SK-N-SH treated with all-trans-retinoic acid at 6 μM for 48 hours (cell line): ENCODE measurements at regions not wholly inside any gene's neighbourhood (a gene's known extent, or its start where the extent isn't known, plus 50 kb on each side); places are given as distances from the start of the nearest gene placed in this dataset.
"Not testable (repeated sequence)": the region's sequence is repeated elsewhere in the genome, so short reads cannot be mapped to it uniquely, and the experiment has no call there.

Experiments used
- ATAC-seq: fragments of 200-7000 bp; cut with Tn5 transposase; 3 replicates; pipeline ENCODE4 v1.9.1; 2020; ENCODE audit warnings: mild to moderate bottlenecking, moderate library complexity
- ARNTL ChIP-seq: fragments of 450-650 bp; formaldehyde crosslinking; IDR thresholded peaks from 2 replicates; pipeline ENCODE4 v1.5.0; 2020; ENCODE audit warnings: low read depth, mild to moderate bottlenecking, moderate library complexity, borderline replicate concordance
- BACH2 ChIP-seq: fragments of 250-450 bp; sonication (Bioruptor Pico); IDR thresholded peaks from 2 replicates; pipeline ENCODE4 v1.9.0; 2021; ENCODE audit warnings: mild to moderate bottlenecking, borderline replicate concordance
- CREB5 ChIP-seq: fragments of 250-450 bp; sonication (Bioruptor Pico); IDR thresholded peaks from 2 replicates; pipeline ENCODE4 v1.5.1; 2020; ENCODE audit warnings: low read depth, mild to moderate bottlenecking, moderate library complexity
- CSDC2 ChIP-seq: fragments of 250-450 bp; sonication (Bioruptor Pico); IDR thresholded peaks from 2 replicates; pipeline ENCODE4 v1.5.0; 2020; ENCODE audit warnings: mild to moderate bottlenecking, moderate library complexity
- ESRRG ChIP-seq: fragments of 250-450 bp; sonication (Bioruptor Pico); IDR thresholded peaks from 2 replicates; pipeline ENCODE4 v1.6.1; 2021; ENCODE audit warnings: mild to moderate bottlenecking
- GLIS3 ChIP-seq: fragments of 250-450 bp; sonication (Bioruptor Pico); IDR thresholded peaks from 2 replicates; pipeline ENCODE4 v1.5.0; 2020; ENCODE audit warnings: mild to moderate bottlenecking, moderate library complexity
- ISL1 ChIP-seq: fragments of 250-450 bp; sonication (Bioruptor Pico); IDR thresholded peaks from 2 replicates; pipeline ENCODE4 v2.1.2; 2022; ENCODE audit warnings: mild to moderate bottlenecking, moderate library complexity
- OSR1 ChIP-seq: fragments of 250-450 bp; sonication (Bioruptor Pico); IDR thresholded peaks from 2 replicates; pipeline ENCODE4 v1.8.0; 2022; ENCODE audit warnings: moderate library complexity, mild to moderate bottlenecking, inconsistent platforms
- PATZ1 ChIP-seq: fragments of 250-450 bp; sonication (Bioruptor Pico); IDR thresholded peaks from 2 replicates; pipeline ENCODE4 v1.8.0; 2020; ENCODE audit warnings: mild to moderate bottlenecking, moderate library complexity, borderline replicate concordance
- POU6F1 ChIP-seq: fragments of 250-450 bp; sonication (Bioruptor Pico); IDR thresholded peaks from 2 replicates; pipeline ENCODE4 v1.8.0; 2021; ENCODE audit warnings: low read depth, mild to moderate bottlenecking, moderate library complexity, borderline replicate concordance
- PPARA ChIP-seq: fragments of 250-450 bp; sonication (Bioruptor Pico); IDR thresholded peaks from 2 replicates; pipeline ENCODE4 v1.5.0; 2020; ENCODE audit warnings: mild to moderate bottlenecking, borderline replicate concordance
- RARB ChIP-seq: fragments of 250-450 bp; sonication (Bioruptor Pico); IDR thresholded peaks from 2 replicates; pipeline ENCODE4 v1.8.0; 2021; ENCODE audit warnings: mild to moderate bottlenecking, moderate library complexity
- SNAI2 ChIP-seq: fragments of 250-450 bp; sonication (Bioruptor Pico); IDR thresholded peaks from 2 replicates; pipeline ENCODE4 v1.5.0; 2020; ENCODE audit warnings: mild to moderate bottlenecking, moderate library complexity
- TOX ChIP-seq: fragments of 250-450 bp; sonication (Bioruptor Pico); IDR thresholded peaks from 2 replicates; pipeline ENCODE4 v1.8.0; 2021; ENCODE audit warnings: mild to moderate bottlenecking, moderate library complexity, borderline replicate concordance
- ZFP3 ChIP-seq: fragments of 250-450 bp; sonication (Bioruptor Pico); IDR thresholded peaks from 2 replicates; pipeline ENCODE4 v1.5.0; 2020; ENCODE audit warnings: mild to moderate bottlenecking, moderate library complexity
- ZFP30 ChIP-seq: fragments of 450-650 bp; formaldehyde crosslinking; IDR thresholded peaks from 2 replicates; pipeline ENCODE4 v1.5.0; 2022; ENCODE audit warnings: mild to moderate bottlenecking, moderate library complexity
- ZNF565 ChIP-seq: fragments of 450-650 bp; formaldehyde crosslinking; conservative IDR thresholded peaks from 2 replicates; pipeline ENCODE4 v1.5.0; 2020; ENCODE audit warnings: low read depth, mild to moderate bottlenecking, moderate library complexity
- ZNF70 ChIP-seq: fragments of 450-650 bp; formaldehyde crosslinking; IDR thresholded peaks from 2 replicates; pipeline ENCODE4 v1.5.0; 2020; ENCODE audit warnings: mild to moderate bottlenecking, moderate library complexity
- ZNF8 ChIP-seq: fragments of 450-650 bp; formaldehyde crosslinking; IDR thresholded peaks from 2 replicates; pipeline ENCODE4 v1.5.0; 2020; ENCODE audit warnings: mild to moderate bottlenecking, moderate library complexity
- TF ChIP-seq, protein P1 (sequence below): fragments of 250-450 bp; sonication (Bioruptor Pico); IDR thresholded peaks from 2 replicates; pipeline ENCODE4 v1.5.1; 2021; ENCODE audit warnings: mild to moderate bottlenecking, moderate library complexity

- TF ChIP-seq POU6F1 (CRISPR knock-in tag) (no peak), OSR1 (CRISPR knock-in tag) (no peak), ZNF70 (CRISPR knock-in tag) (no peak), ESRRG (no peak), CSDC2 (no peak), ZFP30 (CRISPR knock-in tag) (no peak), SNAI2 (no peak), ISL1 (CRISPR knock-in tag) (no peak), ZFP3 (CRISPR knock-in tag) (no peak), PPARA (CRISPR knock-in tag) (no peak)
- TF ChIP-seq, protein P1, sequence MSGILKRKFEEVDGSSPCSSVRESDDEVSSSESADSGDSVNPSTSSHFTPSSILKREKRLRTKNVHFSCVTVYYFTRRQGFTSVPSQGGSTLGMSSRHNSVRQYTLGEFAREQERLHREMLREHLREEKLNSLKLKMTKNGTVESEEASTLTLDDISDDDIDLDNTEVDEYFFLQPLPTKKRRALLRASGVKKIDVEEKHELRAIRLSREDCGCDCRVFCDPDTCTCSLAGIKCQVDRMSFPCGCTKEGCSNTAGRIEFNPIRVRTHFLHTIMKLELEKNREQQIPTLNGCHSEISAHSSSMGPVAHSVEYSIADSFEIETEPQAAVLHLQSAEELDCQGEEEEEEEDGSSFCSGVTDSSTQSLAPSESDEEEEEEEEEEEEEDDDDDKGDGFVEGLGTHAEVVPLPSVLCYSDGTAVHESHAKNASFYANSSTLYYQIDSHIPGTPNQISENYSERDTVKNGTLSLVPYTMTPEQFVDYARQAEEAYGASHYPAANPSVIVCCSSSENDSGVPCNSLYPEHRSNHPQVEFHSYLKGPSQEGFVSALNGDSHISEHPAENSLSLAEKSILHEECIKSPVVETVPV (CRISPR knock-in tag): no peak
Measured at GRCh38 chr7:112959276-112959675, 127.4 kb downstream of the GPR85 start (continued).

- ATAC-seq: no peak
Measured at GRCh38 chr7:112958775-112959174, 127.9 kb downstream of the GPR85 start.

DNA sequence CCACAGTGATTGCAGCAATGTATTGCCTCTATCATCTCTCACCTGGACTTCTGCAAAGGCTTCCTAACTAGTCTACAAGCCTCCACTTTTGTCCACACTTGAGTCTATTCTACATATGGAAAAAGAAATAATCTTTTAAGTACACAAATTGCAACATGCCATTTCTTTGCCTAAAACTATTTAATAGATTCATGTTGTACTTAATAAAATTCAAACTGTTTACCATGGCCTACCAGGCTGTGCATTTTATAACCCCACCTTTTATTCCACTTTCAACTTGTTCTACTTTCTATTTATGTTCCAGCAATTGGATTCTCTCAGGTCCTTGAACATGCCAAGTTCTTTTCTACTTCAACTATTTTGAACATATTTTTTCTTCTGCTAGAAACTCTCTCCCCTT lies 128.7 kb downstream of the GPR85 start:
- ATAC-seq: no peak
- no peak for TF ChIP-seq ZNF70 (CRISPR knock-in tag)
- TF ChIP-seq ESRRG: no peak
- TF ChIP-seq CSDC2: no peak
- no peak for TF ChIP-seq PATZ1 (CRISPR knock-in tag)

More at GRCh38 chr7:112958775-112959174, 127.9 kb downstream of the GPR85 start:
- TF ChIP-seq RARB (CRISPR knock-in tag) (no peak), OSR1 (CRISPR knock-in tag) (no peak), TOX (CRISPR knock-in tag) (no peak), BACH2 (CRISPR knock-in tag) (no peak), SNAI2 (no peak), GLIS3 (CRISPR knock-in tag) (no peak), ISL1 (CRISPR knock-in tag) (no peak), ZNF8 (CRISPR knock-in tag) (no peak), ARNTL (CRISPR knock-in tag) (no peak), ESRRG (no peak), POU6F1 (CRISPR knock-in tag) (no peak), ZFP30 (CRISPR knock-in tag) (no peak)
- TF ChIP-seq, protein P1 (CRISPR knock-in tag): no peak

DNA sequence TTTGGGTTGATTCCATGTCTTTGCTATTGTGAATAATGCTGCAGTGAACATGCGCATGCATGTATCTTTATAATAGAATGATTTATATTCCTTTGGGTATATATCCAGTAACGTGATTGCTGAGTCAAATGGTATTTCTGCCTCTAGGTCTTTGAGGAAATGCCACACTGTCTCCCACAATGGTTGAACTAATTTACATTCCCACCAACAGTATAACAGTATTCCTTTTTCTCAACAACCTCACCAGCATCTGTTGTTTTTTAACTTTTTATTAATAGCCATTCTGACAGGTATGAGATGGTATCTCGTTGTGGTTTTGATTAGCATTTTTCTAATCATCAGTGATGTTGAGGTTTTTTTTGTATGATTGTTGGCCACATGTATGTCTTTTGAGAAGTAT lies 133.6 kb downstream of the GPR85 start:
- ATAC-seq: not testable (repeated sequence)

- no peak for ATAC-seq
- TF ChIP-seq CSDC2 (no peak), CREB5 (no peak), BACH2 (CRISPR knock-in tag) (no peak), ZNF565 (no peak), ZFP3 (CRISPR knock-in tag) (no peak), PPARA (CRISPR knock-in tag) (no peak), PATZ1 (CRISPR knock-in tag) (no peak), ARNTL (CRISPR knock-in tag) (no peak)
- TF ChIP-seq, protein P1 (CRISPR knock-in tag): no peak
Measured at GRCh38 chr7:112951070-112951469, 135.6 kb downstream of the GPR85 start.
